Middle frontal gyrus (tissue), 1 donor: ENCODE measurements at regions not wholly inside any gene's neighbourhood (a gene's known extent, or its start where the extent isn't known, plus 50 kb on each side); places are given as distances from the start of the nearest gene placed in this dataset.
"Not testable (repeated sequence)": the region's sequence is repeated elsewhere in the genome, so short reads cannot be mapped to it uniquely, and the experiment has no call there.

Source experiments
- DNase-seq: peaks from one replicate; pipeline ENCODE4 v3.0.0-alpha.2; 2015; ENCODE audit warnings: low spot score; ENCODE audit errors: extremely low spot score

DNA sequence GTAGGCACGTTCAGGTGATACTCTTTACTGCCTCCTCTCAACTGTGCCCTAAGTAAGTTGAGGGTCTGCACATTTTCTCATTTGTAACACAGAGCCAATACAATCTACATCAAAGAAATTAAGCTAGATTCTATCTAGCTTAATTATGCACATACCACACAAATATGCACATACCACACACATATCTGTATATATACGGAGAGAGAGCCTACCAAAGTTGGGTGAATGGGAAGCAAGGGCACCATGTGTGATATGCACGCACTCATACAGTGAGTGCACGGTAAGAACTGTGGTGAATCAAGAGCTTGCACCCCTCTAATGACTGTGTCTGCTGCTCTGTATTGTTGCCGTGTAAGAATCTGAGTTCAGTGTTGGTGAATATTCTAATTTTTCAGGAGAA is 314.9 kb downstream of the ZNF326 start:
- DNase-seq = no peak

DNA sequence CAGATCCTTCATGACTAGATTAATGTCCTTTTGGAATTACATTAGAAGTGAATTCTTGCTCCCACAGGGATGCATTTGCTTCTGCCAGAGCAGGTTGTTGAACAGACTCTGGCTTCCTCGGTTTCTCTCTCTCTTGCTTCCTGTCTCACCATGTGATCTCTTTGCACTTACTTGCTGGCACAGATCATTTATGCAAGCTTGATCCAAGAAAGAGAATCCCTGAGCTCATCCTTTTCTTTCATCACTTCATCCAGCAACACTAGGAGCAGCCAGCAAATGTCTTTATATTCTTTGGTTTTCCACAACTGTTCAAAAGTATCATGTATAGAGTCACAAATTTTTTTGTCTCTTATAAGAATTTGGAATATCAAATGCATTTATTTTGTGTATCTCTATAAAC is 313.5 kb downstream of the ZNF326 start:
- DNase-seq = no peak

DNA sequence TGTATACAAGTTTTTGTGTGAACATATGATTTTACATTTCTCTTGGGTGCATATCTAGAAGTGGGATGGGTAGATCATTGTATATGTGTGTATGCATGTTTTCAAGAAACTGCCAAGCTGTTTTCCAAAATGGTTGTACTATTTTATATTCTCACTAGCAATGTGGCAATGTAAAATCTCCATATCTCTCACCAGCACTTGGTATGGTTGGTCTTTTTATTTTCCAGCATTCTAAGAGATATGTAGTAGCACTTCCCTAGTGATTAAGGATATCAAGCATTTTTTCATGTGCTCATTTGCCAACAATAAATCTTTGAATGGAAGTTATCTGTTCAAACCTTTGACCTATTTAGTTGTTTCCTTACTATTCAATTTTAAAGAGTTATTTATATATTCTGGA is 310.7 kb downstream of the ZNF326 start:
- no peak for DNase-seq

DNA sequence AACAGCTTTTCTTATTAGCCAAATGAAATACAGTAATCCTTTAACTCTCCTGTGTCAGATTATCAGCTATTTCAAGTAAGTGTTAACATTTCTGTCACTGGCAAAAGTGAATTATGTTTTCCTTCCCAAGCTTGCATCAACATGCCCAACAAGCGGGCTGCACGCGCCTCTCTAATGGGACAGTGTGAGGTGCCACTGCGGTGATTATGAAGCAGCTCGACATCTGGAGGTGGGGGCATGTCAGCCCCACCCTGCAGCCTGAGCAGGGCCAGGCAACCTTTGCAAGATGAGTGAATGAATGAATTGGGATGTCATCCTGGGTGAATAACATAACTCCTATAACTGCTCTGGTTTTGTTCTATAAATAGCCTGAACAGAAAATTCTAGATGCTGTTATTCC is 301.4 kb downstream of the ZNF326 start:
- DNase-seq = no peak

DNA sequence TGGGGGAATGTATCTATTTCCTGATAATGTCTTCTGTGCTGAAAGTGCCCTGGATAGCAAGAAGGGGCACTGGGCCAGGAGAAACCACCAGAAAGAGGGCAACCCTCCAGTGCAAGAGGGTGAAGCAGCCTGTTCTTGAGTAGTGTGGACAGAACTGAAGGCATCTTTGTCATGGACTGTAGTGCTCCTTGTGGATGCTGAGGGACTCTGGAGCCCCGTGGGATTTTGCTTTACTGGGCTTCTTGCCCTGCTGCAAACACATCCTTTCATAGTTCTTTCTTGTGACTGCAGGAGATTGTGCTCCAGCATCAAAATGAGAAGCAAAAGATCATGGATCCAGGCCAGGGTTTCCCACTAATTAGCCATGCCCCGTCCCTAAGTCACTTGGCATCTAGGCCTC is 300.6 kb downstream of the ZNF326 start:
- DNase-seq = no peak

DNA sequence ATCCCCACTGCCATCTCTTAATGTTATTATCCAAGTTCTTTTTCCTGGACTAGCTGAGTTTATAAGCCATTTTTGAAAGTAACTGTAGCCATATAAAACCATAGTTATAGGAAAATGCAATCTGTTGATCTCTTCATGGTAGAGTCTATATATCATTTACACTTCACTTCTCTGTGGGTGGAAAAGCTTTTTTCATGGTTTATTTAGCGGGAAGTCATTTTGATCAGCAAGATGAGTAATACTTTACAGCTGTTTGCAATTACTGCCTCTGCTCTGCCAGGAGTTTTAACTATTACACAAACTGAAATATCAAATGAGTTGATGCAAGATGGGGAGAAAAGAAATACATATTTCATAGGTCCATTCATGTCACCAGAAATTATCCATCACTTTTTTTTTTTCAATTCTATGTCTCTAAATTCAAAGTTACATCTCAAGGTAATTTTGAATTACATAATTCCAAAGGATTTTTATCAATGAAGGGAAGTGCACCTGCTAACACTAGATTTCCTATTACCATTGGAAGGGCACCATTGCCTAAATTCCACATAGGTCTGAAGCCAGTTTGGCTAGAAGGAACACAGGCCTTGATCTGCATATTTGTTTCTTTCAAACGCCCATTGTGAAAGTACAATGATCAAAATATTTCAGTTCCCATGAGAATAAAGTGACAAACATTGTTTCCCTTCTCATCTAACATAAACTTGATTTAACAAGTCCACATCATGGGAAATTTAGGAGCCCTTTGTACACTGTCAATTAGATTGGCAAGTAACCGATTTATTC is 296.7 kb downstream of the ZNF326 start:
- DNase-seq = no peak

DNA sequence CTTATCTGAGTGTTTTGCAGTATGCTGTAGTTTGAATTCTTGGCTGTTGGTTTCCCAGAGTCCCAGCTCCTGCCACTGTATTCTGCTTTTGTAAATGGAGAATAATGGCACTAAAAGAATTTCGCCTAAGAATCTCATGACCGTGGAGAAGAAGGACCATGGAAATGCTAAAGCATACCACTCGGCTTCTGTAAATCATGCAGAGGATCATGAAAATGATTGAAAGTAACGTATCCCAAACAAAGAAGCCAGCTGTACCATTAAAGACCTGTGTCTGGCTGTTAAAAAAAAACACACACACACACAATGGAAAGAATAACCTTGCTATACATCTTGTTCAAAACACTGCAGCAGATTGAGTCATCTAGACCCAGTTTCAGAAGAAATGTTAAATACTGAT is 287.9 kb downstream of the ZNF326 start:
- DNase-seq = no peak

DNA sequence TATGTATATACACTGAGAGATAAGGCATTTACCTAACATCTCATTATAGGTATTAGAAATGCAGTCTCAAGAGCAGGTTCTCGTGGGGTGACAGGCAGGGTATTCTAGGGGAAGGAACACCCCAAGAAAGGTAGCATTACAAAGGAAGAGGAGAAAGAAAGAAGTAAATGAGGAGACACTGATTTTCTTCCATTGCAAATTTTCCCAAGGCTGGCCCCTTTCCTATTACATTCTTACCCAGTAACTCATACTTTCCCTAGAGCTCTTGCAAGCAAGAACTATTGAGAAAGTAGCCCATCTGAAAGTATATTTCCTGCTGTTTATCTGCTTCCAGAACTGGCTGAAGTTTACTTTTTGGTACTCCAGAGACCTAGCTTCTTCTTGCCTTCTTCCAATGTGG is 287.0 kb downstream of the ZNF326 start:
- DNase-seq = not testable (repeated sequence)

DNA sequence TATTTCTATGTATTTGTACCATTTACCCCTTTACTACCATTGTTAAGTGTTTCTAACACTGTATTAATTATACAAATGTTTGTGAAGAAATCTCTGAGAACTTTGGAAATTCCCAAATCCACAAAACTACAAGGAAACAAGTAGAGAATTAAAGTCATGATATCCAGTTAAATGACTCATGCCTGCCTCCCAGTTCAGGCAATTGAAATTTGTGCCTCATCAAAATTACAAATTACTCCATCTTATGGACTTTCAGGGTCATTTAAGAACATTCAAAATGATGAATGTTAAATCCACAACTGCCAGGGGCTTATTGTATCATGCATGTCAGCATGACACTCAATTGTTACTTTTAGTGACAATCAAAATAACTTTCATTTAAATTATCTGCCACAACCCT is 282.4 kb downstream of the ZNF326 start:
- DNase-seq = no peak

DNA sequence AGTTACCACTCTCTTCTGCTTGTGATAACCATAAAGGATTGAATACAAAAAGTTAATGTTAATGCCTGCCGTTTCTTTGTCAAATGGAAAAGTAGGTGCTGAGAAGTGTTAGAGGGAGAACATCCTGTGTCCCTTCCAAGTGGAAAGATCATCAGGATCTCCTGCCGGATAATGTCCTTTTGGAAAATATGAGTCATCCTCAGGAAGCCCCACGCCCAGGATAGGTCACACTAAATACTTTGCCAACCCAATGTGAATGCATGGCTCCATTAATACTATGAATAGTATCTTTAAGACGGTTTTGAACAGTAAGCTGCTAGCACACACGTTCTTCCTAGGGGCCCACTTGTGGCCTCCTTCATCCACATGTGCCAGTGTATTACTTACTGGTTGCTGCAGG is 279.5 kb downstream of the ZNF326 start:
- DNase-seq = no peak

DNA sequence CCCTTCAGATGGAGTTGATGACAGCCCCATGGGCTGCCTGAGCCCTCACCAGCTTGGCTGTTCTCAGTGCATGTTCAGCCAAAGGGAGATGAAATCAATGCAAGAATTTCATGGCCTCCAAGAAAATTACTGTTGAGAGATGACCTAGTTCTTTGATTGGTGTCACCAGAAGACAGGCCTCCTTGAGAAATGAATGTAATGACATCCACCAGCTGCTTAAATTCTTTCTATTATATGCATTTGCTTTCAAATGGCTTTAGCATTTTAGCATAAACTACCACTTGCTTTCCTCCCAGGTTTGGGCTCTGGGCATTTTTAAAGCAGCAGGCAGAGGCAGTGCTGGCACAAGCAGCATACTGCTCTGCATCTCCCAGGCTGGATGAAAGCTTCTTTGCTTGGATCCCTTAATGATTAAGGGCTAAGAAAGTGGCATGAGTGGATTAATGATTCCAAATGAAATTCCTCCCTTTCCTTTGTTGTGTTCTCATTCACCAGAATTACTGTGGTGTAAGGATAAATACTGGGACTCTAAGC is 278.4 kb downstream of the ZNF326 start:
- no peak for DNase-seq

DNA sequence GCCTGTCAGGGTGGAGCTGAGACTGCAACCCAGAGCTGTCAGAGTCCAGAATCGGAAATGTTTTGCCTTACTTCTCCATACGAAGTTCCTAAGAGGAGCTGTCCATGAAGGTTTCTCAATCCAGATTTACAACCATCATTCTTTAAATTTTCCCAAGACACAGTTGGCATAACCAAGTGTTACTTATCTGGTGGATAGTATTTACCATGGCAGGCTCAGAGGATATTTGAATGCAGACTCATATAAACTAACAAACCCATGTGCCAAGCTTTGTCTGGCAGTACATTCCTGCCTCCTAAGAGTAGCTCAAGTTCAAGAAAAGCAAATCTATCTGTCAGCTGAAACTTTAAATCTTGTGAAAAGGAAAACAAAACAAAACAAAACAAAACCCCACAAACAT is 267.9 kb downstream of the ZNF326 start:
- no peak for DNase-seq

DNA sequence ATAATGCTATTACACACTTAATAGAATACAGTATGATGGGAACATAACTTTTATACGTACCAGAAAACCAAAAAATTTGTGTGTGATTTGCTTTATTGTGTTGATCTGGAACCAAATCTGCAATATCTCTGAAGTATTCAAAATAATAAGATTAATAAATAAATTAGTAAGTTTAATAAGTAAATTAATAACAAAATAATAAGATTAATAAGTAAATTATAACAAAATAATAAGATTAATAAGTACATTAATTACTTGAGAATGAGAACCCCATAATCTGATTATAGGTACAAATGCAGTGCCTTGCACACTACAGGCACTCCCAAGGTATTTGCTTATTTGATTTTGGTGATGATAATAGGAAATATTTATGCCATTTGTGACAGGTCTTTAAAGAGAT is 267.4 kb downstream of the ZNF326 start:
- no peak for DNase-seq

DNA sequence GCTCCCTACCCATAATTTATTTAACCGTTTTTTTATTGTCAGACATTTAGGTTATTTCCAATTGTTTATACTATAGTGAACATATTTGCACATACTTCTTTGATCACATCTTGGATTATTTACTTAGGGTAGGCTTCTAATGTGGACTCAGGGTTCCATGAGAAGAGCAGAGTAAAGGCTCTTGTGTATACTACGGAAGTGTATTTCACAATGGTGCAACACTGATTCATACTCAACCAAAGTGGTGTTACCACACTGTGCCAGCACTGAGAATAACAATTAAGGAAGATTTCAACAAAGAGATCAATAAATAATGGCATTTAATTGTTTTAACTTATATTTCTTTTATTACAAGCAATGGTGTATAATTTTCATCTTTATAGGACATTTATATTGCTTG is 251.2 kb downstream of the ZNF326 start:
- no peak for DNase-seq

DNA sequence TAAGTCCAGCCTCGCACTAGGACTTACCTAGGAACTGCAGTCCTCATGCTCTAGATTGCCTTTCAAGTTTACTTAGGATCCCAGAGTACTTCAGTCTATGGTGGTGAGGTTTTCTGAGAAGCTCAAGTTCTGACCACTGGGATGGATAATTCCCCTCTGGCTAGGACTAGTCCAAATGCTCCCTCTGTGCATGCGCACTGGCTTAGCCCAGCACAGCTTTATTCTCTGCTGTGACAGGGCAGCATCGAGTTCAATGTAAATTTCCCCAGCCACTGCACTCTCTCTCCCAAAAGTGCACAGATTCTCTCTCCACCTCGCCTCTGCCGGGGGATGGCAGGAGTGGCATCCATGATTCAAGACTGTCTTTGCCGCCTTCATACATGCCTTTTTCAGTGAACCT is 241.6 kb downstream of the ZNF326 start:
- no peak for DNase-seq

DNA sequence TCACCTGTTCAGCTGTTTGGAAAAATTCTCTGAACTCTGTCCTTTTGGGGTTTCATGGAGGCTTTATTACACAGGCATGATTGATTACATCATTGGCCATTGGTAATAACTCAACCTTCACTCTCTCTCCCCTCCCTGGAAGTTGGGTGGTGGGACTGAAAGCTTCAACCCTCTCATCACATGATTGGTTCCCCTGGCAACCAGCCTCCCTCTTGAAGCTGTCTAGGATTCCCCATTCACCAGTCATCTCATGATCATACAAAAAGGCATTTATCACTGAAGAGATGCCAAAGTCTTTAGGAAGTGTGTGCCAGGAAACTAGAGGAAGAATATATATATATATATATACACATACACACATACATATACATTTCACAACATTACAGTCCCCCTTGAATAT is 228.5 kb downstream of the ZNF326 start:
- no peak for DNase-seq

DNA sequence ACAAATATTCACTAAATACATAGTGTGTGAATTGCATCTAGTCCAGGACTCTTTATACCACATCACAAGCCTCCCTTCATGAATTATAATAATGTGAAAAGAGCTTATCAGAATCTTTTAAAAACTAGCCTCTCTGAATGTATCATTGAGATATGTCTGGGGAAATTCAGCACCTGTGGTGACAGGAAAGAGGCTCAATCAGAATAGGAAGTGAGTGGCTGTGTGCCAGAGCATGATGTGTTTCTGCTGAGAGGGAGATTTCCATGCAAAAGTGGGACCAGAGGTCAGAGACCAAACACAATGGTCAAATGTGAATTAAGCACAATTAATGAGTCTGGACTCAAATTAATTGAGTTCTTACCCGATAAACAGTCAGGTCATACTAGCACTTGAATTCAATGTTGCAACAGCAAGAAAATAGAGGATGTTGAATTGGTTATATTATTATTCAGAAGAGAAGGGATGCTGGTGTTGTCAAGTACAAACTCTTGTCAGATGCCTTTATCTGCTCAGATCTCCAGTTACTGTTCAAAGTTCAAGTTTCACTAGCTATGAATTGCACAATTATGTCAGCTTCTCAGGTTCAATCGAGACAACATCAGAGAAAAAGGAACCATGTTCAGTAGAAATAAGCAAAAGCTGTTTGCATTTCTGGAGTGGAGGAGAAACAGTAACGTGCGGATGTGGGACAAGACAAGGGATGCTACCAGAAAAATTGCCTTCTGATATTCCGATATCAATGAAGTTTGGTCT is 226.2 kb downstream of the ZNF326 start:
- DNase-seq = no peak

DNA sequence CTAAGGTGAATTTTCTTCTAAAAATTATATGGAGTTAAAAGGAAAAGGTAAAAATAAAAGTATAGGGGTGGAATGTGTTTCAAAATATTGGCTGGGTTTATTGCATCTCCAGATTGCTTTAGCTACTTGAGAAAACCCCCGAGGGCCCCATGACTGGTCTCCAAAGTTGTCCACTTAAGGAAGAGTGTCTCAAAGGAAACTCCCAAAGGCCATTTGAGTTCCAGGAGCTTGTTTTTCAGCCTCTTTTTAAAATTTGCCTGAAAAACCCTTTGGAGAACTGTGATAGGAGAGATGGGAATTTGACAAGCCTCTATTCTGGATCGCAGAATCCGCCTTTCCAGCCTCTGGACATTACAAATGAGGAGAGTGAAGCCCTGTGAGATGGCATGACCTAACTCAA is 225.6 kb downstream of the ZNF326 start:
- DNase-seq = no peak

DNA sequence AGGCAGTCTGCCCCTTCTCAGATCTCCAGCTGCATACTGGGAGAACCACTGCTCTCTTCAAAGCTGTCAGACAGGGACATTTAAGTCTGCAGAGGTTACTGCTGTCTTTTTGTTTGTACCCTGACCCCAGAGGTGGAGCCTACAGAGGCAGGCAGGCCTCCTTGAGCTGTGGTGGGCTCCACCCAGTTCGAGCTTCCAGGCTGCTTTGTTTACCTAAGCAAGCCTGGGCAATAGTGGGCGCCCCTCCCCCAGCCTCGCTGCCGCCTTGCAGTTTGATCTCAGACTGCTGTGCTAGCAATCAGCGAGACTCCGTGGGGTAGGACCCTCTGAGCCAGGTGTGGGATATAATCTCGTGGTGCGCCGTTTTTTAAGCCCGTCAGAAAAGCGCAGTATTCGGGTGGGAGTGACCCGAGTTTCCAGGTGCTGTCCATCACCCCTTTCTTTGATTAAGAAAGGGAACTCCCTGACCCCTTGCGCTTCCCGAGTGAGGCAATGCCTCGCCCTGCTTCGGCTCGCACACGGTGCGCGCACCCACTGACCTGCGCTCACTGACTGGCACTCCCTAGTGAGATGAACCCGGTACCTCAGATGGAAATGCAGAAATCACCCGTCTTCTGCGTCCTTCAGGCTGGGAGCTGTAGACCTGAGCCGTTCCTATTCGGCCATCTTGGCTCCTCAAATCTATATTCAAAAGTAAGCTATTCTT is 224.4 kb downstream of the ZNF326 start:
- DNase-seq = not testable (repeated sequence)

DNA sequence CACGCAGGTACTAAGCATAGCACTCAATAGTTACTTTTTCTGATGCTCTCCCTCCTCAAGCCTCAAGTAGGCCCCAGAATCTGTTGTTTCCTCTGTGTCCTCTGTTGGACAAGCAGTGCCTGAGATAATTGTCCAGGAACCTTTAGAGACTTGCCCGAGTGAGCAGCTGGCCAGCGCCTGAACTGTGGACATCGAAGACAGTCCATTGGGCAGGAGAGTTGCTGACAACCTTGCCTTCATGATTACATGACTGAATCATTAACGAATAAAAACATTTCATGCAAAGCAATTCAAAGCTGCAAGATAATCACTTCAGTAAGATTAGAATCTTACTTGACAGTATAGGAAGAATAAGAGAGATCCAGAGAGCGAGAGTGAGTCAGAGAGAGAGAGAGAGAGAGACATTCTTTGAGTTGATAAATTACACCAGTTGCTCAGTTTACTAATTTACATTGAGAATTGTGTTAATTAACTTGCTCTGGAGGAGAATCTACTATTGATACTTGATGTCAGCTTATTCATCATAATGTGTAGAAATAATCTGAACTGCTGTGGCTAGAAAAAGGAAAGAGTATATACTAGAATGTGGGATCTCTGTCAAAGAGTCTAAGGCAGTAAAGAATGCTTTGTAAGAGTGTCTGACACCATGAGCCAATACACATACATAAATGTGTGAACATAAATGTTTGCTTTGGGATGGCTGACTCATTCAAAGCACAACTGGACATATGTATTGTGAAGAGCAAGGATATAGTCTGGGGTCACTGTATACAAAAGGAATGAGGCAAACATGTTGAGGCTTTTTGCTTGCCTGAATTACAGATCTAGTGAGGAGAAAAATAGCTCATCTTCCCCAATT is 216.0 kb downstream of the ZNF326 start:
- DNase-seq = no peak

DNA sequence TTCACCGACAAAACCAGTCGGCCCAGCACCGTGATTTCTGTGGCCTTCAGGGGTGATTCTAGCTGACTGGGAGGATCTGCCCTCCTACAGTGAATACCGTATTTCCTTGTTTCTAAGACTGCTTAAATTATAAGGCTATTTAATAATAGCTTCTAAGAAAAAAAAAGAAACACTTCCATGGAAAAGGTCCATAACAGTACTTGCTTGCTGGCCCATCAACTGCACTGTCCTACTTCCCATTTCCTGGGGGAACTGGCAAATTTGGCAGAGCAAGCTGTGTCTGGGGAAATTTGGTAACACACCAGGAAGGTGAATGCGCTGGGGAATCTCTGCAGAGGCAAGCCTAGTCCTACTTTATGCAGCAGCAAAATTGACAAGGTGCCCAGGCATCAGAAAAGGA is 214.0 kb downstream of the ZNF326 start:
- no peak for DNase-seq
